ENCODE measurements at regions not wholly inside any gene's neighbourhood (a gene's known extent, or its start where the extent isn't known, plus 50 kb on each side); places are given as distances from the start of the nearest gene placed in this dataset.
"Not testable (repeated sequence)": the region's sequence is repeated elsewhere in the genome, so short reads cannot be mapped to it uniquely, and the experiment has no call there.

DNA sequence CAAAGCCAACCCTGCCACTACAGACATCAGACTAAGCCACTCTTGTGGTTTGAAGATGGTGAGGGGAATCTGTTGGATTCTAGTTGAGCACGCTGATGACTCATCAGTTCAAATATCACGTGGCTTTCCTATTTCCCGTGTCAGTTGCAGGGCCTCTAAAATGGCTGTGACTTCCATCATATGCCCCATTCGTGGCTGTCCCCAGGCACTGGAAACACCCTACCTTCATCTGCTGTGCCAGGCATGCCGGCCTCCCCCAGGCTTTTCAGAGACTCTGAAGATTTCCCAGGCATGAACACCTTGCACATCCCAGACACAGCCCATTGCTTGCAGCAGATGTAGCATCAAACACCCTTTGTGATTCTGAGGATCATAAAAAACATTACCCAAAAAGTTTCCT, 659.9 kb downstream of the UQCRFS1 start:
- no peak for DNase-seq

DNA sequence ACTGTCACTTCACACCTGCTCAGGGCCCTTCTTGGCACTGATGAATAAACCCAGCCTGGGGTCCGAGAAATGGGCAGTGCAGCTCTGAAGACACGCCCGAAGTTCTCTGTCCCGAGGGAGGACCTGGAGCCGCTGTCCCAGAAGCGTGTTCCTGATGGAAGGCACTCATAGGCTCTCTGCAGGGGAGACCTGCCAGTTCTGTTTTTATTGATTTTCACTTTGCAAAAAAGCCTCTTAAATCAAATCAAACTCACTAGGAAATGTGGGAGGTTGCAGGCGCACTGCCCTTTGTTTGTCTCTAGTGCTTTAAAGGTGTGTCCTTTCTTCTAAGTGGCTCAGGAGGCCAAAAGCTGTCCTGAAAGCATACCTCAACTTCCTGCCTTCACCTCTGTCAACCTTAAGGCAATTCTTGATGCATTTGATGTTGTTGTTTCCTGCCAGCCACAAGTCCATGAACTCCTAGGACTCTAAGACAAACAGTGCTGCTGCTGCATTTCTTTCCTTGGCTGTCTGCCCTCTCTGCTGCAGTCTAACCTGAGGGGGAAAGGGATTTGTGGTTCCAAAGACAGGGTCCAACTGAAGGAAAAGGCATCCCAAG, 663.2 kb downstream of the UQCRFS1 start:
- DNase-seq = no peak

- DNase-seq = no peak
These were observed 666.7 kb downstream of the UQCRFS1 start for GRCh38 chr19:28546148-28546685.

GRCh38 chr19:28545397-28545796, 667.6 kb downstream of the UQCRFS1 start:
- not testable (repeated sequence) for DNase-seq

- DNase-seq = no peak
These were observed 668.3 kb downstream of the UQCRFS1 start for GRCh38 chr19:28544451-28545261.

- DNase-seq = no peak
These were observed 669.6 kb downstream of the UQCRFS1 start for GRCh38 chr19:28543244-28543776.

DNA sequence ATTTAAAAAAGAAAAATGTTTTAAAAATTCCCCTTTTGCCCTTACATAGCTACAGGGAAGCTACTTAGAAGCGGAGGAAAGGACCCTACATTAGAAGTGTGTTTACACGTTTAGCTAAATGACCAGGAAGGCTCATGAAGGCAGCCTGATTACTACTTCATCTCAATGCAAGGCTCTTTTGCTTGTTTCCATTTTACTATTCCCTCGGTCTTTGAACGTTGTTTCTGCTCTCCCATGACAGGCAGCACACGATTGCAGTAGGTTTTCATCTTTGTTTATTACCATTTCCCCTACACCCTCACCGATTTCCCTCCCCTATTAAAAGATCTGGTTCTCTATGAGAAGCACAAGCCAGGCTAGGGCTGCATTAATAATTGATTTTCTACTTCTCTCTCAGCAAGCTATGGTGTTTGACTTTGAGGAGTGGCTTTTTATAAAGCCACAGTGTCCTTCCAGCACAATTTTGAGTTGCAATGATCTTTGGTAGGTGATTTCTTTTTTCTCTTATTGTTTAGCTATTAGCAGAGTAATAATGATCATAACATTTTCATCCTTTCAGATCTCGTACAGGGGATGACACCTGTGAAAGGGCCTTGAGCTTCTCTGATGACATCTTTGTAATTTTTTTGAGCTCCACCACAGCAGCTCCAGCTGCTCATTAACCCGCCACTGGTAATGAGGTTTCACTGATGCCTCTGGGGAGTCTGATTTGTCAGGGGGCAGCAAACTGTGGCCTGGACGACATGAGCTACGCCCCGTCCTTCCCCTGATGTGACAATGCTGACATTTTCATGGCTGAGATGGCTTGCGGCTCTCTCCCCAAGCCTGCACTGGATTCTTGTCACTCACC, 670.3 kb downstream of the UQCRFS1 start:
- no peak for DNase-seq

- no peak for DNase-seq
These were observed 671.2 kb downstream of the UQCRFS1 start for GRCh38 chr19:28541602-28542393.

GRCh38 chr19:28541029-28541428, 671.9 kb downstream of the UQCRFS1 start:
- no peak for DNase-seq

- DNase-seq = not testable (repeated sequence)
These were observed 672.6 kb downstream of the UQCRFS1 start for GRCh38 chr19:28540385-28540784.

- DNase-seq = no peak
These were observed 673.2 kb downstream of the UQCRFS1 start for GRCh38 chr19:28539759-28540158.

- DNase-seq = not testable (repeated sequence)
These were observed 674.4 kb downstream of the UQCRFS1 start for GRCh38 chr19:28538579-28538978.

- DNase-seq = no peak
These were observed 675.1 kb downstream of the UQCRFS1 start for GRCh38 chr19:28537896-28538295.

- no peak for DNase-seq
These were observed 675.9 kb downstream of the UQCRFS1 start for GRCh38 chr19:28537079-28537478.

GRCh38 chr19:28535352-28535775, 677.6 kb downstream of the UQCRFS1 start:
- DNase-seq = no peak

DNA sequence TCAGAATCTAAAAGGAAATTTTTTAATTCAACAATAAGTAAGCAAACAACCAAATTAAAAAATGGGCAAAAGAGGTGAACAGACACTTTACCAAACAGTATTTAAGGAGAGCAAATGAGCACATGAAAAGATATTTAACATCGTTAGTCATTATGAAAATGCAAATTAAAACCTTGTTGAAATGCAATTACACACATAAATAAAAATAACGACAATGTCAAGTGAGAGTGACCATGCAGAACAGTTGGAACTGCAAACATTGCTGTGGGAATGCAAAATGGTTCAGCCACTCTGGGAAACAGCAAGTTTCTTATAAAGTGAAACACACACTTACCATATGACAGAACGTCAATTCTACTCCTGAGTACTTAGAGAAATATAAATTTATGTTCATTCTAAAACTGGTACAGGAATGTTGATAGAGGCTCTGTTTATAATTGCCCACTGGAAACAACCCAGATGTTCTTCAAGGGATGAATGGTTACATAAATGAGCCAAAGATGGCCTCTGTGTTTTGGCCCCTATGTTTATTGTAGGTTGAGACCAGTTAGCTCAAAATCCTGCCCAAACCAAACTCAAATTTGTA, 678.1 kb downstream of the UQCRFS1 start:
- no peak for DNase-seq

GRCh38 chr19:28532765-28533341, 680.1 kb downstream of the UQCRFS1 start:
- DNase-seq = no peak

GRCh38 chr19:28531979-28532378, 681.0 kb downstream of the UQCRFS1 start:
- DNase-seq = no peak

GRCh38 chr19:28530406-28531035, 682.4 kb downstream of the UQCRFS1 start:
- DNase-seq = no peak

GRCh38 chr19:28526038-28526437, 686.9 kb downstream of the UQCRFS1 start:
- DNase-seq = no peak

DNA sequence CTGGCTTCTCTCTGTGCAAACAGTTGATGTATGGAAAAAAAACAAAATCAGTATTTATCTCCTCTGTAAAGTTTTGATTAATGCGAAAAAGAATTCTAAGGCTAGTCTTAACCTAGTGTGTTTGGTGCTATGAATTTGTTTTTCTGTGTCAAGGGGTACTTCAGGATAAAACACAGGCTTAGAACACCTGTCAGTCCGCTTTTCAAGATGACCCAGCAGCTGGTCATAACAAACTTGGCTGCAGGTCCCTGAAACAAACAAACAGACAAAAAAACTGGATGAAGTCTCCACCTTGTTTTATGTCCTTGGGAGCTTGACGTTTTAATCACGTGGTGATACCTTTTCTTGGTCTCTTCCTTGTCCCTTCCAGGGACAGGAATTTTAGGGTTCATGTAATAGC, 689.3 kb downstream of the UQCRFS1 start:
- no peak for DNase-seq

Data from COR-L47 (cell line).